GM19452 (cell line): ENCODE measurements at regions not wholly inside any gene's neighbourhood (a gene's known extent, or its start where the extent isn't known, plus 50 kb on each side); places are given as distances from the start of the nearest gene placed in this dataset.

Source experiments
- ATAC-seq: cut with Tn5 transposase; IDR thresholded peaks from one replicate; pipeline ENCODE4 v1.9.1; 2021; ENCODE audit not compliant: unreplicated experiment

GRCh38 chr13:106302843-106303242, 232.6 kb downstream of the EFNB2 start:
- no peak for ATAC-seq

GRCh38 chr13:106302011-106302410, 233.5 kb downstream of the EFNB2 start:
- ATAC-seq: no peak

DNA sequence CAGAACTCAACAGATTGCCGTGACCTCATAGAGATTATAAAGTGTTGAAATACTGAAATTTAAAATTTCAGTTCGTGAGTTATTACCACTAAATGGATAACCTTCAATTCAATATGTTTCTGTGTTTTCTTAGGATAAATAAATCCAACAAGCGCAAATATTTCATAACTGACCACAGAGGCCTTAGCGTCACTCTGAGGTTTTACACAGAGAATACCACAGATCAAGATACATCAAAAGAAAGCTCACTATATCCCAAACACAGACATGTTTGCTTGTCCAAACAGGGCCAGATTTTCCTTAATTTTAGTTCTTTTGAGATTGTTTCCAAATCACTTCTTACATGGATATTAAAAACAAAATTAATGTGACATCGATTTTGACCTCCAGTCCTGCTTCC, 235.8 kb downstream of the EFNB2 start:
- ATAC-seq: no peak

DNA sequence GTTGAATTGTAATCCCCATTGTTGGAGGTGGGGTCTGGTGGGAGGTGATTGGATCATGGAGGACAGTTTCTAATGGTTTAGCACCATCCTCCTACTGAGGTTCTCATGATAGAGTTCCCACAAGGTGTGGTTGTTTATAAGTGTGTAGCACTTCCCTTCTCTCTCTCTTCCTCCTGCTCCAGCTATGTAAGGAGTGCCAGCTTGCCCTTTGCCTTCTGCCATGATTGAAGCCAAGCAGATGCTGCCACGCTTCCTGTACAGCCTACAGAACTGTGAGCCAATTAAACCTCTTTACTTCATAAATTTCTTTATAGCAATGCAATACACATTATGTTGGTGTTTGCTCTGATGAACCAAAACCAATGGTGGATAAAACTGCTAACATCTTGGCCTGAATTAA, 238.2 kb downstream of the EFNB2 start:
- ATAC-seq: no peak

GRCh38 chr13:106296723-106297122, 238.7 kb downstream of the EFNB2 start:
- no peak for ATAC-seq

- ATAC-seq: no peak
Observed at GRCh38 chr13:106295971-106296370, 239.5 kb downstream of the EFNB2 start.

DNA sequence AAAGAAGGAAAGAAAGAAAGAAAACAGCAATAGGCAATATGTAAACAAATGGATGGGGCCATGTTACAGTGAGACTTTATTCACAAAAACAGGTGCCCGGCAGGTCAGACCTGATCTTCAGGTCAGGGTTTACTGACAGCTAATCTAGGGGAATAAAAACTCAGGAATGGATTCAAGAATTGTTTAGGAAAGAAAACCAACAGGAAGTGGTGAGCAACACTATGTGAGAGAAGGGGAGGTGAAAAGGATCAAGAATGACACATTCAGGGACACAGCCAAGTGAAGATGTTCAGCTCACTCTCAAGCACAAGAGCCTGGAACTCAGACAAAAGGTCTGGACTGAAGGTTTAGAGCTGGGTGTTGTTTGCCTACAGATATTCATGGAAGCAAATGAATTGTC, 244.5 kb downstream of the EFNB2 start:
- no peak for ATAC-seq

- no peak for ATAC-seq
Observed at GRCh38 chr13:106287351-106287750, 248.1 kb downstream of the EFNB2 start.

DNA sequence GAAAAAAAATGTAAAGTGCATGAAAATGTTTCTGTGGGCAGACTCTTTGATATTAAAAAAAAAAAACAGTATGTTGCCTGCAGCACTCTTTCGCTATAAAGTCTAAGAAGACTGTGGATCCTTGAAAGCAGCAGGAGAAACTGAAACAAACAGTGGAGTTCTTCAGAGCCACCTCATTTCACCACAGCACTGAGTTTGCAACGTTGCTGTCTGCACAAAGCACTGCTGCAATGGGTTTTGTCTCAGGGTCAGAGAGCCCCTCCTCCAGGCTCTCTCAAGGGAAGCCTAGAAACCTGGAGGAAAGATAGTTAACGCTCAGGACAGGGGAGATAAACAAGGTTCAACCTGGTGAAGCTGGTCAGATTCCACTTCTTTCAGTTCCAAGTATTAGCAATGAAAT, 248.7 kb downstream of the EFNB2 start:
- no peak for ATAC-seq

GRCh38 chr13:106284358-106284757, 251.1 kb downstream of the EFNB2 start:
- no peak for ATAC-seq

- ATAC-seq: no peak
Observed at GRCh38 chr13:106281426-106281825, 254.0 kb downstream of the EFNB2 start.

- no peak for ATAC-seq
Observed at GRCh38 chr13:106277484-106278154, 257.8 kb downstream of the EFNB2 start.

- no peak for ATAC-seq
Observed at GRCh38 chr13:106276876-106277275, 258.6 kb downstream of the EFNB2 start.

DNA sequence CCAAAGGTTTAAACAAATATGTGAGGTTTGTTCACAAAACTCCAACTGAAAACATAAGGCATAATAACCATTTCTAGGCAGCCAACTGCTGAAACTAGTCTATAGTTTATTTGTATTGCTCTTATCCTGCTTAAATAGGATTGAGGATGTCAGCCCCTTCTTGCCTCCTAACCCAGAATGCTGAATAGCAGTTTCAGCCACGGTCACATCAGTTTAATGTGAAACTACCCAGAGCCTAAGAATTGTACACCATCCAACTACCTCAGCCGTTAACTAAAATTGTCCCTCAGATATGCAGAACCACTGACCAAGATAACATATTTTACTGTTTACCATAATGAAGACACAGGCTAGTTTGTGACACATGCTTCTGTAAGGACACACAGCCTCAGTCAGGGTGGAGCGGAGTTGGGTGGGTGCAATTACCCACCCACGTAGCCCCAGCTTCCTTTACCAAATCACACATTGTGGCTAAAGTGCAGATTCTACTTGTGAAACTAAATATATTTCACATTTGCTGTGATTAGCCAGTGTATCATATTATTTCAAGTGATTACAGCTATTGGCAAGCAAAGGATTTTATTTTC, 259.9 kb downstream of the EFNB2 start:
- no peak for ATAC-seq

GRCh38 chr13:106274551-106275203, 260.8 kb downstream of the EFNB2 start:
- ATAC-seq: no peak

GRCh38 chr13:106263801-106264200, 271.7 kb downstream of the EFNB2 start:
- no peak for ATAC-seq

DNA sequence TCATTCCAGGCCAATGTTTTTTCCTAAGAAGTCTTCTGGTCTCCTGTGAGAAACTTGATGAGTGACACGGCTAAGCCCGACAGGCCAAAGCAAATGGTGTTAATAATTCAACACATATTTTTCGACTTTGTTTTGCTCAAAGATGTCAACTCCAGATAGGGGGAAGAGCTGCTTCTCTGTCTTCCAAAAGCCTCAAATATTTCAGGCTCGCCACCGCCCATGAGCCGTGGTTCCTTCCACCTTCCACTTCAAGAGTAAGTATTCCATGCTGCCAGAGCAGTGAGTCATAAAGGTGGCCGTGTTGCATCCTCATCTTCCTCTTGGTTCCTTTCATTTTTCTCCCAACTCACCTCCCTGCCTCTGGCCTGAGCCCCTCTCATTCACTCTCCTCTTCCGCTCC, 272.6 kb downstream of the EFNB2 start:
- no peak for ATAC-seq

DNA sequence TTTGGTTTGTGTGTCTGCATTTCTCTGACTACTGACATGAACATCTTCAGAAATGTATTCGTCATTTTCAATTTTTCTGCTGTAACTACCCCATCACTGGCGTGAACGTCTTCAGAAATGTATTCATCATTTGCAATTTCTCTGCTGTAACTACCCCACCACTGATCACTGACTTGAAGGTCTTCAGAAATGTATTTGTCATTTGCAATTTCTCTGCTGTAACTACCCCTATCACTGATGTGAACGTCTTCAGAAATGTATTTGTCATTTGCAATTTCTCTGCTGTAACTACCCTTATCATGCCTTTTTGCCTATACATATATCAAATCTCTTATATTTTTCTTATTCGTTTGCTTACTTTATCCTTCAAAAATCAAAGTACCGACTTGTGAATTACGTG, 274.0 kb downstream of the EFNB2 start:
- ATAC-seq: no peak

GRCh38 chr13:106260352-106260751, 275.1 kb downstream of the EFNB2 start:
- ATAC-seq: no peak

DNA sequence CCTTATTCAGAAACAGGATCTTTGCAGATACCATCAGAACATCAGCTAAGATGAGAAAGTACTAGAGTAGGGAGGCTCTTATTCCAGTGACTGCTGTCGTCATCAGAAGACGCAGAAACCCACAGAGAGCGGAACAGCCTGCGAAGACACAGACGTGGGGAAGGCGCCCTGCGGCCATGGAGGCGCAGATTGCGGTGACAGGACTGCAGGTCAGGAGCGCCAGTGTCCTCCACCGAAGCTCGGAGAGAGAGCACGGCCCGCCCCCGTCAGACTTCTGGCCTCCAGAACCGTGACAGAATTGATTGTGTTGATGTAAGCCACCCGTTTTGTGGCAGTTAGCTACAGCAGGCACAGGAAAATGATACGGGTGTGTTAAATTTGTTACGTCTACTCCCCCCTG, 275.5 kb downstream of the EFNB2 start:
- ATAC-seq: no peak

GRCh38 chr13:106246666-106247188, 288.7 kb downstream of the EFNB2 start:
- no peak for ATAC-seq

DNA sequence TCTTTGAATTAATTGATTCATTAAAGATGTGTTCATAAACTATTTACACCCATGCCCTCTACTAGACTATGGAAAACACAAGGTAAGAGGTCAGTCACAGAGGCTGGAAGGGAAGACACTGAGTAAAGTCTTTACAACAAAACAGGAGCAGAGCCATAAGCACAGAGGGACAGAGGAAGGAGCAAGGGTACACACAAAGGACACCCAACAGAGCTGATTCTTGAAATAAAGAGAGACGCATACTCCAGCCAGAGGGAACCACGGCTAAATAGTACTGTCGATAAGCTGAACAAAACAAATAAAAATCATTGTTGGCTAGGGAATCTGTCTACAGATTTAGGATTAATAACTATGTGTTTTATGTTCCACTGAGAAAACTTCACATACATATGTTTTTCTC, 289.2 kb downstream of the EFNB2 start:
- no peak for ATAC-seq
